ENCODE measurements at regions not wholly inside any gene's neighbourhood (a gene's known extent, or its start where the extent isn't known, plus 50 kb on each side); places are given as distances from the start of the nearest gene placed in this dataset.

DNA sequence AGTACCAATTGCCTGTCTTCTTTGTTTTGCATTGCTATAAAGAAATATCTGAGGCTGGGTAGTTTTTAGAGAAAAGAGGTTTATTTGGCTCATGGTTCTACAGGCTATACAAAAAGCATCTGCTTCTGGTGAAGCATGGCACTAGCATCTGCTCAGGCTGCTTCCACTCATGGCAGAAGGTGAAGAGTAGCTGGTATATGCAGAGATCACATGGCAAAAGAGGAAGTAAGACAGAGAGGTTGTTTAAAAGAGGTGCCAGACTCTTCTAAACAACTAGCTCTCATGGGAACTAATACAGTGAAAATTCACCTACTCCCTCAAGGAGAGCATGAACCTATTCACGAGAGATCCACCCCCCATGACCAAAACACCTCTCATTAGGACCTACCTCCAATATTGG is 56.7 kb upstream of the GUCA2B start:
- no peak for DNase-seq

DNA sequence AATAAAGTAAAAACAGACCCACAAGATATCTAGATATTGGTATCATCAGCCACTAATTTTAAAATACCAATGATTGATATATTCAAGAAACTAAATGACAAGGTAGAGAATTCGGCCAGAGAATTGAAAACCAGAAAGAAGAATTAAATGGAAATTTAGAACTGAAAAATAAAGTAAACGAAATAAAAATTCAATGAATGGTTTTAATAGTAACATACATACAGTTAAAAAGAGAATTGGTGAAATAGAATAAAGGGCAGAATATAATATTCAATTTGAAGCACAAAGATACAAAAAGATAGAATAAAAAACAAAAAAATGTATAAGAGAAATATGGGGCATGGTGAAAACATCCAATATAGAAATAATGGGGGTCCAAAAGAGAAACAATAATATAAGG is 64.0 kb upstream of the GUCA2B start:
- no peak for DNase-seq

DNA sequence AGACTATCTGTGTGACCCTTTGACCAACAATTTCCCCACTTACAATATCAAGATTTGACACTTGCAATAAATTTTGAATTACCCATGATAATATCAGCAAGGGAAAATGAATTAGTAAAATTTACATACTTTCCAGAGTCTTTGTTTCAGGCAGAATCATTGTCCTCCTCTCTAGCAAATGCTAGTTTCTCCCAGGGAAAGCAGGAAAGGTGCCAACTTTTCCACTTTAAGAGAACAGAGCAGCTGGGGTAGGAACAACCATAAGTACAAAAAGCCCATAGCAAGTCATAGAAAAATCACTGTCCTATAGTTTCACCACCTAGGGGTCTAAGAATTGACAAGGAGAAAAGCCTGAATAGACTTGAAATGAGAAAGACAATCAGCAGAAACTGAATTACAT is 67.1 kb upstream of the GUCA2B start:
- DNase-seq: no peak

GRCh38 chr1:42085596-42085995 is 67.6 kb upstream of the GUCA2B start:
- DNase-seq: no peak

DNA sequence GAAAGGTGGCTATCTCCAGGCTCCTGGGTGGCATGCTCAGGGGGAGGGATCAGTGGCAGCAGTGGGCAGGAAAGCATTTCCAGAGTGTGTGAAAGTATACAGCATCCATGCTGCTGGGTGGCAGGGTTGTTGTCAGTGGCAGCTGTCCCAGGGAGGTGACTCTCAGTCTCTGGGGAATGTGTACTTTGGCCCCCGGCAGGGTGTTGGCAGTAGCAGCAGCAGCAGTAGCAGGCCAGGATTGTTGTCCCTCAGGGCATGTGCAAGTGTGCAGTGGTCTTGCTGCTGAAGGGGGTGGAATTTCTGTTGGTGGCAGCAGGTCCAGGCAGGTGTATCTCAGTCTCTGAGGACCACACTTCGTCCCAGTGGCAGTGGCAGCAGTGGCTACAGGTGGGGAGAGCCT is 71.7 kb upstream of the GUCA2B start:
- DNase-seq: no peak

- no peak for DNase-seq
Measured at GRCh38 chr1:42075179-42075578, 78.0 kb upstream of the GUCA2B start.

DNA sequence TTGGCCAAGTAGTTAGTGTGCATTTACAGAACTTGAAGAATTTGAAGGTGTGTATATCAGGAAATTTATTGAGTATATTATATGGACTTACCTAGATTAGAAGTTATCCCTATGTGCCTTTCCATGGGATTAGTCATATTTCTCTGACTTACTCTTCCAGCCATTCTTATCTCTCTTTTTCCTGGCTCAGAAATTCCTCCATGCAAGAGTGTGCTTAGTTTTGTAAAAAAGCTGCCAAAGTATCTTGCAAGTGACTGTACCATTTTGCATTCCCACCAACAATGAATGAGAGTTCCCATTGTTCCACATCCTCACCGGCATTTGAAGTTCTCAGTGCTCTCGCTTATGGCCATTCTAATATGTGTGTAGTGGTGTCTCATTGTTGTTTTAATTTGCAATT is 82.2 kb upstream of the GUCA2B start:
- no peak for DNase-seq

GRCh38 chr1:42057800-42058199 is 95.4 kb upstream of the GUCA2B start:
- DNase-seq: no peak

GRCh38 chr1:42056460-42056859 is 96.8 kb upstream of the GUCA2B start:
- no peak for DNase-seq

DNA sequence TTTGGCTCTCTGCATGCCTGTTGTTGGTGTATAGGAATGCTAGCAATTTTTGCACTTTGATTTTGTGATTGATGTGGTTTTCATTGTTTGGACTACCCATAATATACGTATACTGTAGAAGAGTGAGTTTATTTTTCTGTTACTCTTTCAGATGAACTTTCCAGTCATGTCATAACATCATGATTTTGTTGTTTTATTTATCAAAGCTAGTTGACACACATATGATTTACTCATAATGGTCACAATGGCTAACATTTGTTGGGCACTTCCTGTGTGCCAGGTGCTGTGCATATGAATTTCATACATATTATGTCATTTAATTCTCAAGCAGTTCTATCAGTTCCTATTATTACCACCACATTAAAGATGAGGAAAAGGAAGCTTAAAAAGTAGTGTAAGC is 98.1 kb upstream of the GUCA2B start:
- no peak for DNase-seq

- DNase-seq: no peak
Measured at GRCh38 chr1:42052072-42052699, 101.0 kb upstream of the GUCA2B start.

DNA sequence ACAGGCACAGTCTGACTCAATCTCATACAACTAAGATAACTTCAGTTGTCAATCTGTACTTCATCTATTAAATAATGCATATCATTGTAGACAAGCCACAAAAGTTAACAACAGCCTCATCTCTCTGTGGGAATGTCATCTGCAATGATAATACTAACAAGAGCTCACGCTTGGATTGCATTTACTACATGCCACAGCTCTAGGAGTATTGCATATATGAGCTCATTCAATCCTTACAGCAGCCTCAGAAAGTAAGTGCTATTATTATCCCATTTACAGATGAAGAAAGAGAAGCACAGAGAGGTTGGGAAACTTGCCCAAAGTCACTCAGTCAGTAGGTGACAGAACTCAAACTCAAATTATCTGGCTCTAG is 105.7 kb upstream of the GUCA2B start:
- no peak for DNase-seq

DNA sequence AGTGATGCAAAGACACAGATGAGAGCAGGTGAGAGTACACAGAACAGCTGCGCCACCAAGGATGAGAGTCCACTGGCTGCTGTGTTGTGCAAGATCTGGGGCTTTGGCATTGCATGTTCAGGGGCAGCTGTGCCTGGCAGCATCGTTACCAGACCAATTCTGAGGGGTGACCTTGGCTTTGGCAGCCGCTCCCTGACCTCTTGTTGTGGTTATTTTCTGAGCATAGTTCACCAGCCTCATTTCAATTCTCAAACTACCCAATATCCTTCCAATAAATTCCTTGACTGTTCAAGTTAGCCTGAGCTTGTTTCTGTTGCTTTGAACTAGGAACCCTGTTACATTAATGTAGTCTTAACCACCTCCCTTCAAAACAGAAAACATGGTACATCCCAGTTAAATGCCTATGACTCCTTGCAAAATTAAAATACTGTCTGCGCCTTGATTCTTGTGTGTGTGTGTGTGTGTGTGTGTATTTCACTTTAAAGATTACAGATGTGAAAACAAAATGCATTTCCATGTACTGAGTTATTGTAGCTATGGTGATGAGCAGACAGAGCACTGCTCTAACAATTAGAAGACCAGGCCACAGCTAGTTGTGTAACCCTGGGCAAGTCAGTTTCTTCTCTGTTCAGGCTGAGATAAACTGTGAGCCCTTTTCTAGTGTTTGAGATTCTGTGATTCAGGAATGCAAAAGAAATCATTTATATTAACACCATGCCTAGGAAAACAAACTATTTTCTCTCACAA is 106.3 kb upstream of the GUCA2B start:
- peak; percentile 19 for DNase-seq

GRCh38 chr1:42044346-42044745 is 108.9 kb upstream of the GUCA2B start:
- DNase-seq: no peak

- DNase-seq: no peak
Measured at GRCh38 chr1:42043811-42044210, 109.4 kb upstream of the GUCA2B start.

DNA sequence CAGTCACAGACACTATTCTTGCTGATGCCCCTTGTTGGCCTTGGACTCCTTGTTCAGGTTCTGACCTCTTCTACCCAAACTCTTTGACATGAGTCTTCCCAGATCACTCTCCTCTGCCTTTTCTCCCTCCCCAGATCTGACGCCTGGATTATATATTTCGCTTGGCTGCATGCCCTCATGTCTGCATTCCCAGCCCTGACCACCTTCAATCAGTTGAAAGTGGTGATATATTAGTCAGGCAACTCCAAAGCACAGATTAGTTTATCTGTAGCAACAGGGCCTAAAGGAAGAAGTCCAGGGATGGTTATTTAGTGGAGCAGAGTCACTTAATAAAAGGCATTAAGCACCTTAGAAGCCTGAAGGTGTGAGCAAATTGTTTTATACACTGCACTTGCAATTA is 110.0 kb upstream of the GUCA2B start:
- no peak for DNase-seq

DNA sequence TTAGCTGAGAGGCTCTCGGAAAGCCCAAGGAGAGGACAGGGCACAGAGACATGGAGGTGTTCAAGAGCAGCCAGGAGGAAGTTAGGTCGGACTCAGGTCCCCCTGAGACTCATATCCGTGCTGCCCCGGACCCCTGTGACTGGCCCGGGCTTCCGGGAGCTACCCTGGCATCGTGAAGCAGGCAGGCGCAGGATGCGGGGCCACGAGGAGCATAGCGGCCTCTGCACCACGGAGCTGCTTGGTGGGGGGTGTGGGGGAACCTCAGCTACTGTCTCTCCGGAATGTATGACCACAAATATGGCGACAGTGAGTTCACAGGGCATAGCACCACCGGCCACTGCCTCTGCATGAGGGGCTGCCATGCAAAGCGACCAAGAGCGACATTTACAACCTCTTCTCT is 112.2 kb upstream of the GUCA2B start:
- DNase-seq: no peak

GRCh38 chr1:42040159-42040558 is 113.1 kb upstream of the GUCA2B start:
- DNase-seq: no peak

- DNase-seq: no peak
Measured at GRCh38 chr1:42038261-42038660, 114.9 kb upstream of the GUCA2B start.

DNA sequence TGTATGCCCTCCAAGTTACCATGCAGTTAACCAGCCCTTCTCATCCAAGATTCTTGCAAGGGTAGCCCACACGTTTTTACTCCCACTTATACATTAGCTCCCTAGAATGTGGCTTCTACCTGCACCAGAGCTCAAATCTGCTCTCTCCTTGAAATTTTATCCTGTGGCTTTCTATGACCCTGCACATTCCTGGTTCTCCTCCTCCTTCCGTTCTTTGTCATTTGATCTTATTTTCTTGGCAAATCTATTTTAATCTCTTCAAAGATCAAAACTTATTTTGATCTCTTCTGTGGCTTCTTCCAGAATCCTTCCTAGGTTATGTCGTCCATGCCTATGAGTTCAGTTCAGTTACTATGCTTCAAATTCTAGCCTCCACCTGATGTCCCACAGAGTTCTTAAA is 115.6 kb upstream of the GUCA2B start:
- no peak for DNase-seq

DNA sequence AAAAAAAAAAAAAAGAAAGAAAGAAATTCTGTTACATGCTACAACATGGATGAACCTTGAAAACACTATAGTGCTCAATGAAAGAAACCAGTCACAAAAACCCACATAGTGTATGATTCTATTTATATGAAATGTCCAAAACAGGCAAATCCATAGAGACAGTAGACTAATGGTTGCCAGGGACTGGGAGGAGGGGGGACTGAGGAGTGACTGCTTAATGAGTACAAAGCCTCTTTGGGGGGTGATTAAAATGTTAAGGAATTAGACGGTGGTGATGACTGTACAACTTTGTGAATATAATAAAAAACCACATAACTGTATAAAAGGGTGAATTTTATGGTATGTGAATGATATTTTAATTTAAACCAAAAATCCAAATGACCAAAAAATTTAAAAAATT is 116.0 kb upstream of the GUCA2B start:
- DNase-seq: no peak

DNA sequence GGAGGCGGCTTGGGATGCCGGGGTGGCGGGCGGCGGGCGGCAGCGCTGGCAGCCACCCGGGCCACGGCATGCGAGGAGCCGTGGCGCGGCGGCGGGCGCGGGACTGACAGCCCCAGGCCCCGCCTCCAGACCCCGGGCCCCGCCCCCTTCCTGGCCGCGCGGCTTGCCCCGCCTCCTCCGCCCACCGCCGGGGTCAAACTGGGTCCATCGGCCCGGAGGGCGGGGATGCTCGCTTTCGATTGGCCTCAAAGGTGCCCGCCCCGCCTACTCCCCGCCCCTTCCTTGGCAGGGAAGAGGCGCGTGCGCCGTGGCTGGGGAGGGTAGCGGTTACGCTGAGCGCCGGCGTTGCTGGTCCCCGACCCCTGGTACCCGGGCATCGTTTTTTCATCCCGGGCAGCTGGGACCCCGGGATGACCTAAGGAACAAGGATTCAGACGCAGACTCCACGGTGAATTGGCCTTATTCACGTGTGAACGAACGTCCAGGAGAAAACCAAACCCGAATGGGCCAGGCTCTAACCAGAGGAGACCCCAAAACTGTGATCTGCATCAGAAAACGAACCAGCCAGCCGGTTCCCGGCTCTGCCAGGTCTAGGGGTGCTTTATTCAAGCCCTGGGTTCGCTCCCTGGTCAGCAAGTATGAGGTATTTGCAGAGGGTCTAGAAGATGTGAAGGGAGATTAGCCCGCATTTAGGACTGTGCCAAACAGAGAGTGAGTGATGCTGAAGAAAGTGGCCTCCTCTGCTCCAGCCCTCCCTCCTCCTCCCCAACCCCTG is 117.2 kb upstream of the GUCA2B start:
- peak; percentile 95 for DNase-seq

DNA sequence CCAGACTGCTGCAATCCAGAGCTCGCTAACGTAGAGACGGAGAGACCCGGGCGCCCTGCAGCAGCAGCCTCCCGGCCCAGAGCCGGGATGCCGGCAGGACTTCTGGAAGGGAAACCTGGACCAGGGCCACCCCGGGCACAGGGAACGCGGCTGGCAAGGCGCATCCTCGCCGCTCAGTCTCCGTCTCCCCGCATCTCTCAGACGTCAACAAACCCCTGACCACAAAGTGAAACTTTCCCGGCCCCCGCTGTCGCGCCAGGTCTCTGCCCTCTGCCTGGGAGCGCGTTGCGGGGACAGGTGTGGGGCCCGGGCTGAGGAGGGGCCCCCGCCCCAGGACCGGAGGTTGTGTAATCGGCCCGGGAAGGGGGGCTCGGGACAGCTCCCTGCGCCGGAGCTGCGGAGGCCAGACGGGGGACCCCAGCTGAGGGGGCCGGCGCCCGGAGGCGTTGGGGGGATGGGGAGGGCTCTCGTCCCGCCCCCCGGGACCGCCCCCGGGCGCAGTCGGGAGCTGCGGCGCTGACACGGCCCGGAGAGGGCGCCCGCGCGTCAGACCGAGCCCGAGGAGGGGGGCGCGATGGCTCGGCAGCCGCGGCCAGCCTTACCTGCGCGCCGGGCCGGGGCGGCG is 116.6 kb upstream of the HIVEP3 start:
- peak; percentile 75 for DNase-seq

- no peak for DNase-seq
Measured at GRCh38 chr1:42034426-42034825, 115.7 kb upstream of the HIVEP3 start.
